ENCODE measurements at regions not wholly inside any gene's neighbourhood (a gene's known extent, or its start where the extent isn't known, plus 50 kb on each side); places are given as distances from the start of the nearest gene placed in this dataset.

- Histone ChIP-seq H3K27ac (ENCODE audit: low read depth, low read length) (no peak overlapping the region), H3K4me1 (ENCODE audit: control insufficient read depth, low read length) (no peaks in the 10 kb centered on the region), H3F3A (ENCODE audit: control insufficient read depth, insufficient read depth) (no peaks in the 10 kb centered on the region)
Observed at GRCh38 chr7:155972651-155973390, 160.6 kb upstream of the SHH start.

GRCh38 chr7:155972247-155972646 lies 160.0 kb upstream of the SHH start:
- no peaks in the 10 kb centered on the region for H3K9me2 ChIP-seq (replicated peaks; ENCODE audit: control insufficient read depth, low read length)
- H3F3A ChIP-seq (ENCODE audit: control insufficient read depth, insufficient read depth) = no peaks in the 10 kb centered on the region
- no peaks in the 10 kb centered on the region for H3K9me3 ChIP-seq (ENCODE audit: control insufficient read depth, insufficient read depth, low read length)
- H4K20me1 ChIP-seq (ENCODE audit: control insufficient read depth, insufficient read depth, low read depth, low read length) = no peaks in the 10 kb centered on the region
- no peak overlapping the region for H3K4me2 ChIP-seq (ENCODE audit: low read length)
- no peak overlapping the region for H3K27ac ChIP-seq (ENCODE audit: low read depth, low read length)
- no peaks in the 10 kb centered on the region for H3K36me3 ChIP-seq (ENCODE audit: control insufficient read depth, low read length)
- no peak overlapping the region for H3K4me3 ChIP-seq (ENCODE audit: low read length)
- H3K4me1 ChIP-seq (ENCODE audit: control insufficient read depth, low read length) = no peaks in the 10 kb centered on the region
- no peaks in the 10 kb centered on the region for H3K27me3 ChIP-seq (ENCODE audit: control insufficient read depth, low read length)
- TF ChIP-seq CTCF (IDR thresholded peaks at IDR 0.05; ENCODE audit: low read depth, low read length, poor library complexity, severe bottlenecking) (no peak), EZH2phosphoT487 (IDR thresholded peaks at IDR 0.05; ENCODE audit: borderline replicate concordance, low read length) (no peak)
- H3K79me2 ChIP-seq (ENCODE audit: control insufficient read depth, low read length) = no peaks in the 10 kb centered on the region

More at GRCh38 chr7:155972651-155973390, 160.6 kb upstream of the SHH start:
- no peak for TF ChIP-seq EZH2phosphoT487 (IDR thresholded peaks at IDR 0.05; ENCODE audit: borderline replicate concordance, low read length)
- no peak for TF ChIP-seq CTCF (IDR thresholded peaks at IDR 0.05; ENCODE audit: low read depth, low read length, poor library complexity, severe bottlenecking)
- H3K4me2 ChIP-seq (ENCODE audit: low read length) = no peak overlapping the region
- H3K9me3 ChIP-seq (ENCODE audit: control insufficient read depth, insufficient read depth, low read length) = no peaks in the 10 kb centered on the region
- no peaks in the 10 kb centered on the region for H3K27me3 ChIP-seq (ENCODE audit: control insufficient read depth, low read length)
- H3K4me3 ChIP-seq (ENCODE audit: low read length) = no peak overlapping the region
- H4K20me1 ChIP-seq (ENCODE audit: control insufficient read depth, insufficient read depth, low read depth, low read length) = no peaks in the 10 kb centered on the region
- no peaks in the 10 kb centered on the region for H3K9me2 ChIP-seq (replicated peaks; ENCODE audit: control insufficient read depth, low read length)
- no peaks in the 10 kb centered on the region for H3K36me3 ChIP-seq (ENCODE audit: control insufficient read depth, low read length)
- H3K79me2 ChIP-seq (ENCODE audit: control insufficient read depth, low read length) = no peaks in the 10 kb centered on the region

GRCh38 chr7:155971180-155971770 lies 159.0 kb upstream of the SHH start:
- H3K4me1 ChIP-seq (ENCODE audit: control insufficient read depth, low read length) = no peaks in the 10 kb centered on the region
- H3F3A ChIP-seq (ENCODE audit: control insufficient read depth, insufficient read depth) = no peaks in the 10 kb centered on the region
- no peak overlapping the region for H3K27ac ChIP-seq (ENCODE audit: low read depth, low read length)
- TF ChIP-seq CTCF (IDR thresholded peaks at IDR 0.05; ENCODE audit: low read depth, low read length, poor library complexity, severe bottlenecking) = no peak
- TF ChIP-seq EZH2phosphoT487 (IDR thresholded peaks at IDR 0.05; ENCODE audit: borderline replicate concordance, low read length) = no peak
- no peaks in the 10 kb centered on the region for H4K20me1 ChIP-seq (ENCODE audit: control insufficient read depth, insufficient read depth, low read depth, low read length)
- H3K4me2 ChIP-seq (ENCODE audit: low read length) = no peak overlapping the region
- no peak overlapping the region for H3K4me3 ChIP-seq (ENCODE audit: low read length)
- H3K27me3 ChIP-seq (ENCODE audit: control insufficient read depth, low read length) = no peaks in the 10 kb centered on the region
- no peaks in the 10 kb centered on the region for H3K9me2 ChIP-seq (replicated peaks; ENCODE audit: control insufficient read depth, low read length)
- H3K36me3 ChIP-seq (ENCODE audit: control insufficient read depth, low read length) = no peaks in the 10 kb centered on the region
- no peaks in the 10 kb centered on the region for H3K79me2 ChIP-seq (ENCODE audit: control insufficient read depth, low read length)
- H3K9me3 ChIP-seq (ENCODE audit: control insufficient read depth, insufficient read depth, low read length) = no peaks in the 10 kb centered on the region

Measured in DOHH2 (cell line).